ENCODE measurements at regions not wholly inside any gene's neighbourhood (a gene's known extent, or its start where the extent isn't known, plus 50 kb on each side); places are given as distances from the start of the nearest gene placed in this dataset.

- no TSS peak for BruUV-seq (replicated peaks)
Observed at GRCh38 chr3:117130222-117130621, 420.6 kb downstream of the TUSC7 start.

GRCh38 chr3:117131259-117131658, 421.7 kb downstream of the TUSC7 start:
- intact Hi-C loops (cut with micrococcal nuclease; ENCODE audit: unreplicated experiment): no loop called here
- Histone ChIP-seq H3K36me3 (ENCODE audit: control insufficient read depth, insufficient read depth, low read length) (no peaks in the 10 kb centered on the region), H3K4me1 (no peaks in the 10 kb centered on the region), H3K4me3 (ENCODE audit: low read depth, low read length) (no peak overlapping the region), H3K27me3 (replicated peaks; ENCODE audit: control insufficient read depth, insufficient read depth, low read length) (no peaks in the 10 kb centered on the region), H3K9me3 (no peaks in the 10 kb centered on the region)
- H3K4me1 Mint-ChIP-seq (ENCODE audit: low read depth, unreplicated experiment): peaks cover 7% of the 10 kb centered on the region
- TF ChIP-seq CTCF (IDR thresholded peaks at IDR 0.05; ENCODE audit: insufficient read depth in 1 of 2, low read depth in 1 of 2, low read length in 1 of 2, severe bottlenecking in 1 of 2, unreplicated experiment in 1 of 2): no peak
- no peak for DNase-seq
- no peaks in the 10 kb centered on the region for H3K9me3 Mint-ChIP-seq (ENCODE audit: unreplicated experiment)
- no peak overlapping the region for H3K4me3 Mint-ChIP-seq (ENCODE audit: unreplicated experiment)
- ChIA-PET CTCF (no interaction called here), POLR2A (no interaction called here)
- BruUV-seq (replicated peaks): no TSS peak
- no peak overlapping the region for H3K27ac Mint-ChIP-seq (ENCODE audit: unreplicated experiment)
- H3K36me3 Mint-ChIP-seq (ENCODE audit: insufficient read depth, unreplicated experiment): no peaks in the 10 kb centered on the region
- no peaks in the 10 kb centered on the region for H3K27me3 Mint-ChIP-seq (ENCODE audit: insufficient read depth, unreplicated experiment)

More at GRCh38 chr3:117130222-117130621, 420.6 kb downstream of the TUSC7 start:
- Mint-ChIP-seq H3K4me3 (ENCODE audit: unreplicated experiment) (no peak overlapping the region), H3K36me3 (ENCODE audit: insufficient read depth, unreplicated experiment) (no peaks in the 10 kb centered on the region), H3K27me3 (ENCODE audit: insufficient read depth, unreplicated experiment) (no peaks in the 10 kb centered on the region), H3K4me1 (ENCODE audit: low read depth, unreplicated experiment) (peaks cover 7% of the 10 kb centered on the region), H3K9me3 (ENCODE audit: unreplicated experiment) (no peaks in the 10 kb centered on the region), H3K27ac (ENCODE audit: unreplicated experiment) (no peak overlapping the region)
- Histone ChIP-seq H3K9me3 (no peaks in the 10 kb centered on the region), H3K4me3 (ENCODE audit: low read depth, low read length) (no peak overlapping the region), H3K4me1 (no peaks in the 10 kb centered on the region), H3K27me3 (replicated peaks; ENCODE audit: control insufficient read depth, insufficient read depth, low read length) (no peaks in the 10 kb centered on the region), H3K36me3 (ENCODE audit: control insufficient read depth, insufficient read depth, low read length) (no peaks in the 10 kb centered on the region)
- ChIA-PET CTCF (no interaction called here), POLR2A (no interaction called here)
- TF ChIP-seq CTCF (IDR thresholded peaks at IDR 0.05; ENCODE audit: insufficient read depth in 1 of 2, low read depth in 1 of 2, low read length in 1 of 2, severe bottlenecking in 1 of 2, unreplicated experiment in 1 of 2): no peak
- intact Hi-C loops (cut with micrococcal nuclease; ENCODE audit: unreplicated experiment): no loop called here
- no peak for DNase-seq

GRCh38 chr3:117133066-117133465, 423.5 kb downstream of the TUSC7 start:
- no peak overlapping the region for H3K27ac Mint-ChIP-seq (ENCODE audit: unreplicated experiment)
- ChIA-PET CTCF (no interaction called here), POLR2A (no interaction called here)
- H3K4me1 ChIP-seq: no peaks in the 10 kb centered on the region
- no peak overlapping the region for H3K4me3 ChIP-seq (ENCODE audit: low read depth, low read length)
- no peak overlapping the region for H3K4me3 Mint-ChIP-seq (ENCODE audit: unreplicated experiment)
- intact Hi-C loops (cut with micrococcal nuclease; ENCODE audit: unreplicated experiment): no loop called here
- H3K4me1 Mint-ChIP-seq (ENCODE audit: low read depth, unreplicated experiment): no peaks in the 10 kb centered on the region
- H3K36me3 ChIP-seq (ENCODE audit: control insufficient read depth, insufficient read depth, low read length): no peaks in the 10 kb centered on the region
- no TSS peak for BruUV-seq (replicated peaks)
- no peaks in the 10 kb centered on the region for H3K9me3 Mint-ChIP-seq (ENCODE audit: unreplicated experiment)
- H3K27me3 Mint-ChIP-seq (ENCODE audit: insufficient read depth, unreplicated experiment): no peaks in the 10 kb centered on the region
- no peak for TF ChIP-seq CTCF (IDR thresholded peaks at IDR 0.05; ENCODE audit: insufficient read depth in 1 of 2, low read depth in 1 of 2, low read length in 1 of 2, severe bottlenecking in 1 of 2, unreplicated experiment in 1 of 2)
- H3K9me3 ChIP-seq: no peaks in the 10 kb centered on the region
- no peaks in the 10 kb centered on the region for H3K27me3 ChIP-seq (replicated peaks; ENCODE audit: control insufficient read depth, insufficient read depth, low read length)
- H3K36me3 Mint-ChIP-seq (ENCODE audit: insufficient read depth, unreplicated experiment): no peaks in the 10 kb centered on the region
- no peak for DNase-seq
